SU-DHL-6 (cell line): ENCODE measurements at regions not wholly inside any gene's neighbourhood (a gene's known extent, or its start where the extent isn't known, plus 50 kb on each side); places are given as distances from the start of the nearest gene placed in this dataset.

ENCODE experiments used
- H2AFZ ChIP-seq: fragments of 200-600 bp; sonication (generic); 2 replicates; pipeline ENCODE4 v1.6.1; 2014; ENCODE audit warnings: low read depth, mild to moderate bottlenecking, moderate library complexity, mixed read lengths, antibody characterized with exemption, low read length; ENCODE audit not compliant: severe bottlenecking
- H3F3A ChIP-seq: fragments of 200-600 bp; shearing (Covaris generic); 2 replicates; pipeline ENCODE4 v1.6.0; 2016; ENCODE audit warnings: antibody characterized with exemption, mild to moderate bottlenecking; ENCODE audit not compliant: insufficient read depth
- H3K27ac ChIP-seq: fragments of 200-600 bp; sonication (generic); 2 replicates; pipeline ENCODE4 v1.5.1; 2016; ENCODE audit warnings: low read depth, mild to moderate bottlenecking, low read length, moderate library complexity, mixed read lengths
- H3K27me3 ChIP-seq: fragments of 200-600 bp; sonication (generic), shearing (Covaris generic); 2 replicates; pipeline ENCODE4 v1.6.0; 2014; ENCODE audit warnings: mild to moderate bottlenecking, low read length
- H3K36me3 ChIP-seq: fragments of 200-600 bp; sonication (generic); 2 replicates; pipeline ENCODE4 v1.6.1; 2014; ENCODE audit warnings: mild to moderate bottlenecking, low read length, mixed read lengths
- H3K4me2 ChIP-seq: fragments of 300-600, 200-600 bp; shearing (Covaris generic), sonication (generic); 2 replicates; pipeline ENCODE4 v1.6.0; 2014; ENCODE audit warnings: low read length, low read depth, mild to moderate bottlenecking; ENCODE audit not compliant: poor library complexity, severe bottlenecking
- H3K4me3 ChIP-seq: fragments of 200-600 bp; sonication (generic); 2 replicates; pipeline ENCODE4 v1.5.1; 2014; ENCODE audit warnings: antibody characterized with exemption, low read length, mild to moderate bottlenecking, mixed read lengths; ENCODE audit not compliant: insufficient read depth, poor library complexity, severe bottlenecking
- H3K79me2 ChIP-seq: fragments of 200-600 bp; sonication (generic); 2 replicates; pipeline ENCODE4 v1.6.1; 2014; ENCODE audit warnings: mild to moderate bottlenecking, low read length, moderate library complexity; ENCODE audit not compliant: insufficient read depth
- H3K9ac ChIP-seq: fragments of 200-600 bp; sonication (generic); 2 replicates; pipeline ENCODE4 v1.7.0; 2014; ENCODE audit warnings: mild to moderate bottlenecking, low read length
- H3K9me2 ChIP-seq: fragments of 200-600 bp; sonication (generic); replicated peaks from 2 replicates; pipeline ENCODE4 v1.6.1; 2014; ENCODE audit warnings: low read length; ENCODE audit not compliant: insufficient read depth
- H3K9me3 ChIP-seq: fragments of 200-600 bp; sonication (generic); 2 replicates; pipeline ENCODE4 v1.6.1; 2014; ENCODE audit warnings: low read length, mixed read lengths; ENCODE audit not compliant: insufficient read depth
- H4K20me1 ChIP-seq: fragments of 200-600 bp; sonication (generic); 2 replicates; pipeline ENCODE4 v1.6.1; 2014; ENCODE audit warnings: low read depth, mild to moderate bottlenecking, antibody characterized with exemption, low read length, moderate library complexity, mixed read lengths
- EZH2phosphoT487 ChIP-seq: fragments of 200-600 bp; sonication (generic), shearing (Covaris generic); conservative IDR thresholded peaks from 2 replicates; pipeline ENCODE4 v1.6.1; 2018; ENCODE audit warnings: mild to moderate bottlenecking, antibody characterized with exemption, low read length, moderate library complexity, mixed read lengths
- TF ChIP-seq, protein P1 (sequence below): fragments of 200-600 bp; sonication (generic); IDR thresholded peaks from one replicate; pipeline ENCODE4 v1.5.1; 2017; ENCODE audit warnings: antibody characterized with exemption, mild to moderate bottlenecking, low read length, moderate library complexity; ENCODE audit not compliant: insufficient read depth, poor library complexity, severe bottlenecking

DNA sequence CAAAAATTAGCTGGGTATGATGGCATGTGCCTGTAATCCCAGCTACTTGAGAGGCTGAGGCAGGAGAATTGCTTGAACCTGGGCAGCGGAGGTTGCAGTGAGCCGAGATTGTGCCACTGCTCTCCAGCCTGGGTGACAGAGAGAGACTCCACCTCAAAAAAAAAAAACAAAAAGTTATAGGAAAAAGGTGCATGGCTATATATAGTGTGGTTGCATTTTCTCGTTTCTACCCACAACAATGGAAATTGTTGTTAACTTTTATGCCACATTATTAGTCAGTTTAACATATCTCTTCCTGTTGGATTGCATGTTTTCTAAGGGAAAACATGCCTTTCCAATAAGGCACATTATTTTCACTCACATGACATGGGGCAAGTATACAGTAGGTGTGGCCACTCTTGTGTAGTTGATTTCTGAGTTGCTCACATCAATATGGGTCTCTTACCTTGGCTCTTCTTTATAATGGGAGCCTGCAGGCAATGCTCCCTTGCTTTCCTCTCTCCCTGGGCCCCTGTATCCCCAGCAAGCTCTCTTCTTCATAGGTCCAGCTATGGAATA lies 610.0 kb downstream of the RNF144A start:
- Histone ChIP-seq H3K27me3 (no peaks in the 10 kb centered on the region), H3F3A (no peaks in the 10 kb centered on the region), H3K27ac (no peak overlapping the region), H3K9me2 (no peaks in the 10 kb centered on the region), H2AFZ (no peak overlapping the region), H3K4me3 (no peak overlapping the region), H3K4me2 (no peak overlapping the region), H3K36me3 (no peaks in the 10 kb centered on the region), H3K9me3 (peaks cover 15% of the 10 kb centered on the region; the same call in 1 of the 2 replicates), H3K79me2 (no peaks in the 10 kb centered on the region), H3K9ac (no peak overlapping the region), H4K20me1 (no peaks in the 10 kb centered on the region)
- no peak for TF ChIP-seq EZH2phosphoT487
- TF ChIP-seq, protein P1, sequence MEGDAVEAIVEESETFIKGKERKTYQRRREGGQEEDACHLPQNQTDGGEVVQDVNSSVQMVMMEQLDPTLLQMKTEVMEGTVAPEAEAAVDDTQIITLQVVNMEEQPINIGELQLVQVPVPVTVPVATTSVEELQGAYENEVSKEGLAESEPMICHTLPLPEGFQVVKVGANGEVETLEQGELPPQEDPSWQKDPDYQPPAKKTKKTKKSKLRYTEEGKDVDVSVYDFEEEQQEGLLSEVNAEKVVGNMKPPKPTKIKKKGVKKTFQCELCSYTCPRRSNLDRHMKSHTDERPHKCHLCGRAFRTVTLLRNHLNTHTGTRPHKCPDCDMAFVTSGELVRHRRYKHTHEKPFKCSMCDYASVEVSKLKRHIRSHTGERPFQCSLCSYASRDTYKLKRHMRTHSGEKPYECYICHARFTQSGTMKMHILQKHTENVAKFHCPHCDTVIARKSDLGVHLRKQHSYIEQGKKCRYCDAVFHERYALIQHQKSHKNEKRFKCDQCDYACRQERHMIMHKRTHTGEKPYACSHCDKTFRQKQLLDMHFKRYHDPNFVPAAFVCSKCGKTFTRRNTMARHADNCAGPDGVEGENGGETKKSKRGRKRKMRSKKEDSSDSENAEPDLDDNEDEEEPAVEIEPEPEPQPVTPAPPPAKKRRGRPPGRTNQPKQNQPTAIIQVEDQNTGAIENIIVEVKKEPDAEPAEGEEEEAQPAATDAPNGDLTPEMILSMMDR: no peak

GRCh38 chr2:7530001-7530400 lies 612.8 kb downstream of the RNF144A start:
- TF ChIP-seq, protein P1: no peak
- TF ChIP-seq EZH2phosphoT487: no peak
- Histone ChIP-seq H3K4me2 (no peak overlapping the region), H4K20me1 (no peaks in the 10 kb centered on the region), H3K9ac (no peak overlapping the region), H2AFZ (no peak overlapping the region), H3K79me2 (no peaks in the 10 kb centered on the region), H3K4me3 (no peak overlapping the region), H3K27me3 (no peaks in the 10 kb centered on the region), H3K27ac (no peak overlapping the region), H3K9me3 (peaks cover 15% of the 10 kb centered on the region; the same call in 1 of the 2 replicates), H3K36me3 (no peaks in the 10 kb centered on the region), H3K9me2 (no peaks in the 10 kb centered on the region), H3F3A (no peaks in the 10 kb centered on the region)

- no peak overlapping the region for H3K27ac ChIP-seq
- H4K20me1 ChIP-seq: no peaks in the 10 kb centered on the region
- H3K9me2 ChIP-seq: no peaks in the 10 kb centered on the region
- H3K4me2 ChIP-seq: no peak overlapping the region
- H3K27me3 ChIP-seq: no peaks in the 10 kb centered on the region
- H3K79me2 ChIP-seq: no peaks in the 10 kb centered on the region
- no peak overlapping the region for H3K4me3 ChIP-seq
- no peaks in the 10 kb centered on the region for H3K9me3 ChIP-seq
- TF ChIP-seq EZH2phosphoT487: no peak
- TF ChIP-seq, protein P1: no peak
- no peaks in the 10 kb centered on the region for H3K36me3 ChIP-seq
- no peak overlapping the region for H3K9ac ChIP-seq
- H2AFZ ChIP-seq: no peak overlapping the region
- no peaks in the 10 kb centered on the region for H3F3A ChIP-seq
Observed at GRCh38 chr2:7539077-7539476, 621.9 kb downstream of the RNF144A start.
